GM18511 (cell line): ENCODE measurements at regions not wholly inside any gene's neighbourhood (a gene's known extent, or its start where the extent isn't known, plus 50 kb on each side); places are given as distances from the start of the nearest gene placed in this dataset.
"Not testable (repeated sequence)": the region's sequence is repeated elsewhere in the genome, so short reads cannot be mapped to it uniquely, and the experiment has no call there.

Experiments used
- ATAC-seq: cut with Tn5 transposase; IDR thresholded peaks from one replicate; pipeline ENCODE4 v1.9.1; 2021; ENCODE audit warnings: mild to moderate bottlenecking, moderate library complexity; ENCODE audit not compliant: unreplicated experiment

- ATAC-seq = no peak
Measured at GRCh38 chr15:62316413-62317060, 151.5 kb upstream of the C2CD4B start.

GRCh38 chr15:62320259-62320658, 155.2 kb upstream of the C2CD4B start:
- no peak for ATAC-seq

- ATAC-seq = no peak
Measured at GRCh38 chr15:62323353-62323890, 158.3 kb upstream of the C2CD4B start.

GRCh38 chr15:62324382-62324781, 159.3 kb upstream of the C2CD4B start:
- ATAC-seq = no peak

DNA sequence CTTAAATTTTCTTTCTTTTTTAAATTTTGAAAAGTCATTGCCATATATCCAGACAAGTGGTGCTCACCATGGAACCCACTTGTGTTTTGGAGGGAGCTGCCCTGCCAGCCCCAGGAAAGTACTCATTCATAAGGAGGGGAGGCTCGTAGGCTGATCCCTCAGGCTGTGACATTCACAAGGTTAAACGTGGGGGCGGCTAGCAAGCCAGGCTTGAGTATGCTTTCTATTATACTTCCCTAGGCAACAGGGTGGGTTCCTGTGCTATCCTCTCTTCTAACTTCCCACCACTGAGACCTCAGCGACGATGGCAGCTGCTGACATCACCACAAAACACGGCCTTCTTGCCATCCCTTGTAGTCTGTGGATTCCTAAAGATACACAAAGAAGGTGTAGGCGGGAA, 160.5 kb upstream of the C2CD4B start:
- no peak for ATAC-seq

GRCh38 chr15:62326460-62327011, 161.5 kb upstream of the C2CD4B start:
- ATAC-seq = no peak

DNA sequence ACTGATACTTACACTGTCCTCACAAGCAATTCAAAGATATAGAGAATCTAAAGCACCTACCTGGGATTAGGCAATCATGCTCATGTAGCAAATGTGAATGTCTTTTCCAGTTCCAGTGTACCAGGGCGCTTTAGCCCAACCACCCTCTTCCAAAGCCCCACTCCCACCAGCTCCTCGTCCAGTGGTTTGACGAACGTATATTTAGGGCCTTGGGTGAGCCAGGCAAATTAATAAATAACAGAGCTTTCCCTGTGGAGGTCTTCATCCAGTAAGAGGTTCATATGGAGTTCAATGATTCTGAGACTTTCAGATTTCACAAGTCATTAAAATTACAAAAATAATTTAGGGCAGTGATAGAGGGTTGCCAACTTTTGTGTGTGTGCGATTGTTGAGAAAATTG, 162.3 kb upstream of the C2CD4B start:
- no peak for ATAC-seq

GRCh38 chr15:62332472-62332871, 167.4 kb upstream of the C2CD4B start:
- not testable (repeated sequence) for ATAC-seq

- ATAC-seq = no peak
Measured at GRCh38 chr15:62334536-62334935, 169.5 kb upstream of the C2CD4B start.

GRCh38 chr15:62337934-62338333, 172.8 kb upstream of the C2CD4B start:
- ATAC-seq = no peak

GRCh38 chr15:62338497-62338896, 173.4 kb upstream of the C2CD4B start:
- no peak for ATAC-seq

DNA sequence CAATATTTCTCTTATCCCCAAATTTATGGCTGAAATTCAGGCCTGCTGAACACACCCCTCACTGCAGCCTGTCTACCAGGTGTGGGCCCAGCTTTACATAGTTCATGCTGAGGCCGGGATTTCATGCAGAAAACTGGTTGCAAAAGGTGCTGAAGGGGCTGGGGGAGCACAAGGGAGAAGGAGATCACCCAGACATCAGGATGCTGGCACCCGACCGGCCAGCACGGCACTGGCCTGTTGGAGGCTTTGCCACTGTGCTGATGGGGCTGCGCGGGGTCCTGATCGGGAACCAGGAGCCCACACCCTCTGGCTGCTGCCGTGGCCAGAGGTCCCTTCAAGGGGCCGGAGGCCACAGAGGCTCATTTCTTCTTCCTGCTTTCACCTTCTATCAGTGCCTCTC, 177.9 kb upstream of the C2CD4B start:
- ATAC-seq = no peak

- ATAC-seq = no peak
Measured at GRCh38 chr15:62343397-62343796, 178.3 kb upstream of the C2CD4B start.

- peak; percentile 72 for ATAC-seq
Measured at GRCh38 chr15:62344806-62345539, 179.9 kb upstream of the C2CD4B start.

DNA sequence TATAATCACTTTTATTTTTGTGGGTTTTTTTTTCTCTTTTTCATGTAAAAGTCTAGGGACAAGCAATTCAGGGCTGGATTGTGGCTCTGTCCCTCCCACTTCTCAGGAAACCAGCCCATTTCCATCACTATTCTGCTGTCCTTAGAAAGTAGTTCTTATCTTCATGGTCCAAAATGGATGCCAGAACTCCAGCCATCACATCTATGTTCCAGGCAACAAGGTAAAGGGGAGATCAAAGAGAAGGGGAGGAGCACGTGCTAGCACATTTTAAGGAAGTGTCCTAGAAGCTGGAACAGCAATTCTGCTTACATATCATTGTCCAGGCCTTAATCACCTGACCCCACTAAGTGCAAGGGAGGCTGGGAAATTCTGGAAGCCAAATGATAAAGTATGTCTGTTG, 181.1 kb upstream of the C2CD4B start:
- ATAC-seq = no peak

DNA sequence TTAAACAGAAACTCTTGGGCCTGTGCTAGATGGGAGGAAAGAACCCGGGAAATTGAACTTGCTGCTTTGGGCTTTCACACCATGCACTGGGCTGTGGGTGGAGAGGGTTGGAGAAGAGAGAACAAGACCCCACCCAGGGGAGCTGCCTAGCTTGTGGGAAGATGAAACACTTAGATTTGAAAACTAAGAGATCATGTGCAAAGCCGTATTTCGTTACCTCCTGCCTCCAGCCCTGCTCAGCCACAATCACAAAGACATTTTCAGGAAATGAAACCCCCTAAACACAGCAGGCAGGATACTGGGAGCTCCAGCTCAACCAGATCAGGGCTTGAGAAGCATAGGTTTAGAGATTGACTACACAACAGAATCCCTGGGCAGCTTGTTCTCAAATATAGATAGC, 183.0 kb upstream of the C2CD4B start:
- ATAC-seq = no peak

- no peak for ATAC-seq
Measured at GRCh38 chr15:62348623-62349022, 183.5 kb upstream of the C2CD4B start.

GRCh38 chr15:62352817-62353216, 187.7 kb upstream of the C2CD4B start:
- no peak for ATAC-seq

- no peak for ATAC-seq
Measured at GRCh38 chr15:62357431-62357830, 192.3 kb upstream of the C2CD4B start.

GRCh38 chr15:62359416-62359815, 194.3 kb upstream of the C2CD4B start:
- no peak for ATAC-seq

DNA sequence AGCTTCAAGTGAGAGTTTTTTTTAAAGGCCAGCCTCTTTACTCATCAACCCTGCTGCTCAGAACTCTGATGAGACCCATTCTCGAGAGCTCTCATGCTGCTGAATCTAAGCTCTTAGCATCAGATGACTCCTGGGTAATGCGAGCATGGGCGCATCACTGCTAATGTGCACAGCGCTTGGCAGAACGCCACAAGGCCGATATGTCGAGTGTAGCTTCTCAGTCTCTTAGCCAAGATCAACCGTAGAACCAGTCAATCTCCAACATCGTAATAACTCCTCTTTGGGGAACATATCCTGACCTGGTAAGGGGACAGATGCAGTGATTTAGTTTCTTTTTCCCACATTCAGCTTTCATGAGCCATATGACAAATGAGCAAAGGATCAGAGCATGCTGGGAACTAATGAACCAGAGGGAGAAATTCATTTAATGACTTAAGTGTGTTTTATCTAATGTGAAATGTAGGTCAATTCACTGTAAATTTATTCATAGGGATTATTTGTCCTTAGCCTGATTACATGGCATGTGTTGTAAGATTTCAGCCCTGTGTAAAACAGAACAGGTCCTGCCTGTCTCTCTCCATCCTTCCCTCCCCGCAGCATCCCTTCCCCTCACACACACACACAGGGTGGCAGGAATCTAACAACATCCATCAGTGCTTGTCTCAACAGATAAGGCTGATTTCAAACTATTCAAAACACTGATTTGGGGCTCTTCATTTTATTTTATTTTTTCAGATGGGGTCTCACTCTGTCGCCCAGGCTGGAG, 195.4 kb upstream of the C2CD4B start:
- ATAC-seq = no peak
